NCI-H2029 (cell line): ENCODE measurements at regions not wholly inside any gene's neighbourhood (a gene's known extent, or its start where the extent isn't known, plus 50 kb on each side); places are given as distances from the start of the nearest gene placed in this dataset.
"Not testable (repeated sequence)": the region's sequence is repeated elsewhere in the genome, so short reads cannot be mapped to it uniquely, and the experiment has no call there.

Experiments
- DNase-seq: peaks from one replicate; lab custom pipeline; 2025; lab: John Stamatoyannopoulos, UW

DNA sequence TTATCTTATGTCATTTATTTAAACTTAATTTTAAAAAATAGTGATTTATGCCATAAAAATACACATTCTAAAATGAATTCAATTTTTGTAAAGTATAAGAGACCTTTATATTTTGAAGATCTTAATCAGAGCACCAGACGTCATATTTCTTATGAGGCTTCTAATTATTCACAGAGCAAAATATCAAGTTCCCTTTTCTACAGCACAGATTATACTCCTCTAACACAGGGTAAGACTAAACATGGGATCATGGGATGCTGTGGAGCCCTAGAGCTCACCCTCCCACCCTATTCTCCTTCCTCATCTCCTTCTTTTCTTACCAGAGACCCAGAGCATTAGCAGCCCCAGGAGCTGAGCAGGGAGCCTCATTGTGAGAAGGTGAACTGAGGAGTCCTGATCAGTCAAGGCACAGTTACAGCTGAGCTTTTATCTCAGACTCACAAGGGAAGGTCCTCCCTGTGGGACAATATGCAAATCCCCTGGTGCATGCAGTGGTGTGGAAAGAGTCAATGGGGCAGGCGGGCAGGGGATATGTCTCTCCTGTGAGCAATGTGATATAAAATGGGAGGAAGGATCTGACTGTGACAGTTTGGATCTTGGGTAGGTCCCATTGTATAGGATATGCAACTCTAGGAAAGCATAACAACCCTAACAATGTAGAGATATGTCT is 530.7 kb downstream of the RPIA start:
- DNase-seq: not testable (repeated sequence)

GRCh38 chr2:89224803-89225202 is 533.3 kb downstream of the RPIA start:
- DNase-seq: not testable (repeated sequence)

- not testable (repeated sequence) for DNase-seq
Measured at GRCh38 chr2:89229979-89230378, 538.5 kb downstream of the RPIA start.

DNA sequence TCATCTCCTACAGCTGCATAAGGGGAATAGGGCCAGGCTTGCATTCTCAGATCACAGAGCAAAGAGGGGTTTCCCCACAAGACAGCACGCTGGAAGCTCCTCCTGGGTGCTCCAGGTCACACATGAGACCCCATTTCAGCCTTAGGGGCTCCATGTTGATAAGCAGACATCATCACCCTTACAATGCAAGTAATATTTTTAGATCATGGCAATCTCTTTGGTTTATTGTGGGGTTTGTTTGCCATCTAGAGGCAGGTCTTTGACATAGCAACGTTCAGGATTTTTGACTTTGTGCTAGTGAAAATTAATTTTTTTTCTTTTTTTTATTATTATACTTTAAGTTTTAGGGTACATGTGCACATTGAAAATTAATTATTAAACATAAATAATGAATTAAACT is 539.8 kb downstream of the RPIA start:
- DNase-seq: not testable (repeated sequence)

GRCh38 chr2:89233931-89234330 is 542.5 kb downstream of the RPIA start:
- DNase-seq: not testable (repeated sequence)

GRCh38 chr2:89234818-89235466 is 543.5 kb downstream of the RPIA start:
- not testable (repeated sequence) for DNase-seq

- DNase-seq: not testable (repeated sequence)
Measured at GRCh38 chr2:89236832-89237450, 545.5 kb downstream of the RPIA start.

GRCh38 chr2:89237783-89238182 is 546.3 kb downstream of the RPIA start:
- DNase-seq: not testable (repeated sequence)

DNA sequence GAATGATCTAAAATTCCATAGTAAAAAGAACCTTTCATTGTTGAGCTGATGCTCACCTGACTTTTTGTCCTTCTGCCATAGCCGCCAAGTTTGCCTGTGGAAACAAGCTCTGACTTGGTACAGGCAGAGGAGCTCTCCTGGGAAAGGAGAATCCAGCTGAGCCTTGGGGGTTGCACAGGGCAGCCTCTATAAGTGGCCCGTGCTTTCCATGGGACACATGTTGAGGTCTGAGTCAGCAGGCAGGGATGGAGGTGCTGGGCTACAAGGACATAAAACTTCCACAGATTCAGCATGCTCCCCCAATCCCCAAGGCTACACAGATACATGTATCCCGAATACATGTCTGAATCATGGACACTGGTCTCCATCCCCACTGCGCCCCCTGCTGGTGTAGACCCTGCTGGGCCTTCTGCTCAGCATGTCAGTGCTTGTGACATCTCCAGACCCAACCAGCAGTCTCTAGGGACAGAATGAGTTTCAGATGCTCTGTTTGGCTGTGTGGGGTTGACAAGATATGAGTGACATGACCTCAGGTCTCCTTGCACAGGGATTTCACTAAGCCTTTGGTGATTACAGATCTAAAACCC is 551.7 kb downstream of the RPIA start:
- not testable (repeated sequence) for DNase-seq

- DNase-seq: not testable (repeated sequence)
Measured at GRCh38 chr2:89244407-89244806, 552.9 kb downstream of the RPIA start.

DNA sequence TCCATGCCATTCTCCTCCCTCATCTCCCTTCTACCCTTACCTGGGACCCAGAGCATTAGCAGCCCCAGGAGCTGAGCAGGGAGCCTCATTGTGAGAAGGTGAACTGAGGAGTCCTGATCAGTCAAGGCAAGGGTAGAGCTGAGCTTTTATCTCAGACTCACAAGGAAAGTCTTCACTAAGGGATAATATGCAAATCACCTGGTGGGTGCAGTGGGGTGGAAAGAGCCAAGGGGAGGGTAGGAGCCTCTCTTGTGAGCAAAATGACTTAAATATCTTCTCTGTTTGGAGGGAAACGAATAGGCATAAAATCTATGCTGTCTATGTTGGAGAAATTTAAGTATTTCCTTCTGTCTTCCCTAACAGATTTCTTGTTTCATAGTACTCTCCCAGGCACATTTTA is 554.0 kb downstream of the RPIA start:
- not testable (repeated sequence) for DNase-seq

DNA sequence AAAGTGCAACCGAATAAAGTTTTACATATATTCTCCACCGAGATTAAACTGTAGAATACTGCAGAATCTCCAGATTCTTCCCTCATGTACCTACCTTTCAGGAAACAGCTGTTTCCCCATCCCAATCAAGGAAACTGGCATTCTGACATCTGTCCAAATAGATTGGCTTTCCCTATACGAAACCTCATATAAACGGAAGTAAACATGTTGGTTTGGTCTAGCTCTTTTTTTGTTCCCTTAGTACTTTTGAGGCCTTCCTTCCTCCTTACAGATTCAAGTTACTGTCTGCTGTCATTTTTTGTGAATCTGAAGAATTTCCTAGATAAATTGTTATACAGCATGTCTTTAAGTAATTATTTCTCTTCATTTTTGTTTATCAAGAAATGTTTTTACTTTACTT is 554.6 kb downstream of the RPIA start:
- not testable (repeated sequence) for DNase-seq

- not testable (repeated sequence) for DNase-seq
Measured at GRCh38 chr2:89246620-89247019, 555.1 kb downstream of the RPIA start.

GRCh38 chr2:89255013-89255412 is 563.5 kb downstream of the RPIA start:
- DNase-seq: not testable (repeated sequence)

DNA sequence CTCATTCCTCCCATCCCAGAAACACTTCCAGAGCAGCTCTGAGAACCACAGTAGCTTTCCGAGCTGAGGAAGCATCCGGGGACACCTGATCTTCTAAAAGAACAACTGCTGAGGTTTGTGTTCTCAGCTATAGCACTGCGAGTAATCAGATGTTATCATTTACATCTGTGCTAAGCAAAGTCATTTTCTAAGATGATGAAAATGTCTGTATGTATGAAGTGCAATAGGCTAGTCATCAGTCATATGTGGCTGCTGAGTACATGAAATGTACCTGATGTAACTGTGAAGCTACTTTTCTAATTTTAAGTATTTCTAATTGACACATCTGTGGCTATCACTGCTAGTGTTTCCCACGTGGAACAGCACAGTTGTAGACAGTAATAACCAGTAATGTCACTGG is 582.0 kb downstream of the RPIA start:
- DNase-seq: not testable (repeated sequence)

DNA sequence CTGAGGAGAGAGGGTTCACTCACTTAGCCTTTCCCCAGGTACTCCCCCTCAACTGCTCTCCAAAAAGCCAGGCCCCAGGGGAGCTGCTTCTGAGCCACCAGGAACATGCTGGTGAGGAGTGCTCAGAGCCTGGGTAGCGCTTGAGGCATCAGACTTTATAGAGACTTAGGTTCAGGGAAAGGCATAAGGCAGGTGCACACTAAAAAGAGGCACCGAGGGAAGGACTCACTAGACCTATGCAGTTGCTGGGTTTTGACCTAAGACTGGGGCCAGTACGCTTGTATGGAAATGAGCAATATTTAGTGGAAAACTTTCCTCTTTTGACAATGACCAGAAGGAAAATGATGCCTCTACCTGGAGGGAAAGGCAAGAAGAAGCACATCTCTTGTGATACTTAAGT is 589.1 kb downstream of the RPIA start:
- DNase-seq: not testable (repeated sequence)

DNA sequence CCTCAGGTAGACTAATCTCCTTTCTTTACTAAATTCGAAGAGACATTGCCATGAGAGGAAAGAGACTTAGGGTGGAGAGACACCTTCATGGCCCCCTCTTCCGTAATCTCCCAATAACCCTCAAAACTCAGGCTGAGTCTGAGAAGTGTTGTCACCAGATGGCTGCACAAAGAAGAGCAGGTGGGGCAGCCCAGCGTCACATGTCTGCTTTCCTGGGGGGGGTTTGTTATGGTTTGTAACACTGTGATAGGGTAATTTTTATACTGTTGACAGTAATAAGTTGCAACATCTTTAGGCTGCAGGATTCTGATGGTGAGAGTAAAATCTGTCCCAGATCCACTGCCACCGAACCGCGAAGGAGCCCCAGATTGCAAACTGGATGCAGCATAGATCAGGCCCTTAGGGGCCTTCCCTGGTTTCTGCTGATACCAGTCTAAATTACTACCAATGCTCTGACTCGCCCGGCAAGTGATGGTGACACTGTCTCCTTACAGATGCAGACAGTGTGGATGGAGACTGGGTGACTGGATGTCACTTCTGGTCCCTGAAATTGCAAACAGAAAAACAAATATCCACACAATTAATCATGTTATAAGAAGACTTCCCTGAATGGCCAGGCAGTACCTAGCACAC is 595.1 kb downstream of the RPIA start:
- not testable (repeated sequence) for DNase-seq

DNA sequence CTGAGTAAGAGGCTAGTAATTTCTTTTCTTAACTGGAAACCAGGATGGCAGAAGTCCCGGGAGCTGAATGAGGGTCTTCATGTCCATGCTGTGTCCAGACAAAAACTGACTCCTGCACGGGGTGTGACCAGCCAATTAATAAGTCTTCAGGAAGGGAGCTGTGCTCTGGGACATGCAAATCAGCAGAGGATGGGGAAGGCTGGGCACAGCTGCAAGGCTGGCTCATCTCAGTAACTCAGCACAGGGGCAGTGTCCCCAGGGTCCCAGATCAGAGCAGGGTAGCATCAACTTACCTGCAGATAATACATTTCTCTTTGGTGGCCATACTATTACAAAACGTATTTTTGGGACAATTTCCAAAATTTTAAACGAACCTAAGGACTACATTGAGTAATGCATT is 595.6 kb downstream of the RPIA start:
- DNase-seq: not testable (repeated sequence)

- DNase-seq: not testable (repeated sequence)
Measured at GRCh38 chr2:89291717-89292298, 600.3 kb downstream of the RPIA start.

DNA sequence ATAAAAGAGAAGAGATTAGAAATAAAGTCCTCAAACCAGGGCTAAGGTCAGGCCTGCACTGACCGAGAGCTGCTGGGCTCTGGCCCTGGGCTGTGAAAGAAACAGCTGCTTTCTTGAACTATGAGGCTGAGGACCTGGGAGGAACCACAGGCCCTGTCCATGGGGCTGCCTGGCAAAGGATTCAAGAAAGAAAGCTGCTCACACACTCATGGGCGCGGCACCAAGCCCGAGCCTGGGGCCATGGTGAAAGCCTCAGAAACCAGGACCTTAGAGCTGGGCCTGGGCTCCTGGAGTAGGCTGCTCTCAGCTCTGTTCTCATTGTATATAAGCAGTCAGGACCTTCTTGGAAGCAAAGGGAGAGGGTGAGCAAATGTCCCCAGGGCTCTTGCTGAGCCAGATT is 601.9 kb downstream of the RPIA start:
- not testable (repeated sequence) for DNase-seq

- DNase-seq: not testable (repeated sequence)
Measured at GRCh38 chr2:89294335-89294734, 602.9 kb downstream of the RPIA start.
